ENCODE measurements at regions not wholly inside any gene's neighbourhood (a gene's known extent, or its start where the extent isn't known, plus 50 kb on each side); places are given as distances from the start of the nearest gene placed in this dataset.
"Not testable (repeated sequence)": the region's sequence is repeated elsewhere in the genome, so short reads cannot be mapped to it uniquely, and the experiment has no call there.

DNA sequence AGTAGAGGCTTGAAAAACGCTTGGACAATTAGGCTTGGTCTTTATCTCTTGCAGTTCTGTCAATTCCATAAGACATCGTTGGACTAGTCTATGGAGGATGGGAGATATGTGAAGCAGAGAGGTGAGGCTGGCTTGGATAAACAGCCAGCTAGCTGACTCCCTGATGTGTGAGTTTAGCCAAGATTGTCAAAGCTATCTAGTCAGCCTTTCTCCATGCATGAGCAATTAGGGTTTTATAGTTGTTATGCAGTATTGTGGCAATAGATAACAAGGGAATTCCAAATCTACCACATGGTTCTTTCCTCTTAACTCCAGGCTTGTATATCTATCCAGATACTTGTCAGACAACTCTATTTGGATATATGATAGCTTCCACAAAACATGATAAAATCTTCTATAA lies 153.6 kb upstream of the NRXN3 start:
- Histone ChIP-seq H3K36me3 (ENCODE audit: control insufficient read depth, insufficient read depth, low read length) (no peaks in the 10 kb centered on the region), H3K9me3 (ENCODE audit: control insufficient read depth, insufficient read depth, low read depth, low read length) (no peaks in the 10 kb centered on the region), H3K4me3 (ENCODE audit: low read depth, low read length) (no peak overlapping the region), H3K9ac (ENCODE audit: low read length) (no peak overlapping the region), H3K4me1 (ENCODE audit: control insufficient read depth, insufficient read depth, low read length) (no peaks in the 10 kb centered on the region), H3K27ac (ENCODE audit: low read depth, low read length) (no peak overlapping the region), H3K27me3 (ENCODE audit: control insufficient read depth, insufficient read depth, low read length) (no peaks in the 10 kb centered on the region)

DNA sequence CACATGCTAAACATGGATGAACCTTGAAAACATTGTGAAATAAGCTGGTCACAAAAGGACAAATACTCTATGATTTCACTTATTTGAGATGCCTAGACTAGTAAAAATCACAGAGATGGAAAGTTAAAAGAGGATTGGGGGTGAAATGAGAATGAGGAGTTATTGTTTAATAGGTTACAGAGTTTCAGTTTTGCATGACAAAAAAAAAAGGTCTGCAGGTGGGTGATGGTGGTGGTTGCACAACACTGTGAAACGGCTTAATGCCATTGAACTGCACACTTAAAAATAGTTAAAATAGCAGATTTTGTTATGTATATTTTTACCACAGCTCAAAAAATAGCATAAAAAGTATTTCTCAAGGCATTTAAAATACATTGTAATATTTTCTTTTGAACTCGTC lies 151.9 kb upstream of the NRXN3 start:
- Histone ChIP-seq H3K27me3 (ENCODE audit: control insufficient read depth, insufficient read depth, low read length) (no peaks in the 10 kb centered on the region), H3K36me3 (ENCODE audit: control insufficient read depth, insufficient read depth, low read length) (no peaks in the 10 kb centered on the region), H3K4me3 (ENCODE audit: low read depth, low read length) (no peak overlapping the region), H3K9me3 (ENCODE audit: control insufficient read depth, insufficient read depth, low read depth, low read length) (no peaks in the 10 kb centered on the region), H3K27ac (ENCODE audit: low read depth, low read length) (no peak overlapping the region), H3K4me1 (ENCODE audit: control insufficient read depth, insufficient read depth, low read length) (no peaks in the 10 kb centered on the region), H3K9ac (ENCODE audit: low read length) (no peak overlapping the region)

DNA sequence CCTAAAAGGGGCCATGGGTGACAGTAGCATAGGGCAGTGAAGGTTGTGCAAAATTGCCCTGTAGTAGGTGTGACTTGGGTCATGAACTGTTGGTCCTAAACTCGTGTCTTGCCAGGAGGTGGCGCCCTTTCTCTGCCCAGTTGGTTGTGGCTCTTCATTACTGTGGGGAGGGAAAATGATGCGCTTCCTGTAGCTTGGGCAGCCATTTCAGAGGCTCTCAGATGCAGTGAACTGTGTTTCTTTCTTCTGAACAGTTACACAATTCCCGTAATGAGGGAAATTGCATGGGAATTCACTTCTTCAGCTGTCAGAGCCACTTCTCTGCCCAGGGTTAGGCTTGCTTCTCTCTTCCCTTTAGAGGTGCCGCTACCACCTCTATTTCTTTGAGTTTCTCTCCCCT lies 148.1 kb upstream of the NRXN3 start:
- Histone ChIP-seq H3K36me3 (ENCODE audit: control insufficient read depth, insufficient read depth, low read length) (no peaks in the 10 kb centered on the region), H3K9ac (ENCODE audit: low read length) (no peak overlapping the region), H3K27me3 (ENCODE audit: control insufficient read depth, insufficient read depth, low read length) (no peaks in the 10 kb centered on the region), H3K9me3 (ENCODE audit: control insufficient read depth, insufficient read depth, low read depth, low read length) (no peaks in the 10 kb centered on the region), H3K4me3 (ENCODE audit: low read depth, low read length) (no peak overlapping the region), H3K27ac (ENCODE audit: low read depth, low read length) (no peak overlapping the region), H3K4me1 (ENCODE audit: control insufficient read depth, insufficient read depth, low read length) (no peaks in the 10 kb centered on the region)

DNA sequence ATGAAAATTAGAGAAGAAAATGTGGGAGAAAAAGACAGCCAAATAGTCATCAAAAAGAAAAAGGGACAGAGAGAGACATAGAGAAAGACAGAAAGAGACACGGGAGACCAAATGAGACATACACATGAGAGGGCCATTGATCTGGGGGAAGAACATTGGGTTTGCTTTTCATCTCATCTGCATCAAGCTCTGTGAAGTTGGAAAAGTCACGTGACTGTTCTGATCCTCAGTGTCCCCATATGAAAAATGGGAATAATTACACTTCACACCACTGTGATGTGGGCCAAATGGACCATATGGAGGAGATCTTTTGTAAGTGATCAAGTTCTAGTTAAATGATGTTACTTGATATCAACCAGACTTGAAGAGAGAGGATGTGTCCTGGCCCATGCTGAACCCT lies 147.1 kb upstream of the NRXN3 start:
- Histone ChIP-seq H3K27me3 (ENCODE audit: control insufficient read depth, insufficient read depth, low read length) (no peaks in the 10 kb centered on the region), H3K4me3 (ENCODE audit: low read depth, low read length) (no peak overlapping the region), H3K4me1 (ENCODE audit: control insufficient read depth, insufficient read depth, low read length) (no peaks in the 10 kb centered on the region), H3K36me3 (ENCODE audit: control insufficient read depth, insufficient read depth, low read length) (no peaks in the 10 kb centered on the region), H3K9ac (ENCODE audit: low read length) (no peak overlapping the region), H3K9me3 (ENCODE audit: control insufficient read depth, insufficient read depth, low read depth, low read length) (no peaks in the 10 kb centered on the region), H3K27ac (ENCODE audit: low read depth, low read length) (no peak overlapping the region)

DNA sequence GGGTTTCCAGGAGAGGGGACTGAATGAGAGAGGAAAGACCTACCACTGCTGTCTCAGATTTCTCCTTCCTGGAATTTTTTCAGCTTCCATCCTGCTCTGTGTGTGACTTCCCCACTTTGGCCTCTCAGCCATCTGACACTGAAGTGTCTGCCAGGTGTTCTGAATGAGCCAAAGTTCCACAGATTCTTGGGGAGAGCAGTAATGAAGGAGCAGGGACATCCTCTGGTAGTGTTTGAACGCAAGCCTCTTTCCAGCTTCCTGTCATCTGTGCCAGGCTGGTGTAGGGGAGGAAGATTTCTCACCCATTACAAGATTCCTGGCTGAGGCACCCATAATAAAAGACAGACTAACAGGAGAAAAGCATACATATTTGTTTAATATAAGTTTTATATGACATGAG lies 141.7 kb upstream of the NRXN3 start:
- H3K27me3 ChIP-seq (ENCODE audit: control insufficient read depth, insufficient read depth, low read length) = no peaks in the 10 kb centered on the region
- H3K9me3 ChIP-seq (ENCODE audit: control insufficient read depth, insufficient read depth, low read depth, low read length) = no peaks in the 10 kb centered on the region
- H3K4me3 ChIP-seq (ENCODE audit: low read depth, low read length) = no peak overlapping the region
- H3K9ac ChIP-seq (ENCODE audit: low read length) = no peak overlapping the region
- no peaks in the 10 kb centered on the region for H3K36me3 ChIP-seq (ENCODE audit: control insufficient read depth, insufficient read depth, low read length)
- no peak overlapping the region for H3K27ac ChIP-seq (ENCODE audit: low read depth, low read length)
- H3K4me1 ChIP-seq (ENCODE audit: control insufficient read depth, insufficient read depth, low read length) = peaks cover 13% of the 10 kb centered on the region

DNA sequence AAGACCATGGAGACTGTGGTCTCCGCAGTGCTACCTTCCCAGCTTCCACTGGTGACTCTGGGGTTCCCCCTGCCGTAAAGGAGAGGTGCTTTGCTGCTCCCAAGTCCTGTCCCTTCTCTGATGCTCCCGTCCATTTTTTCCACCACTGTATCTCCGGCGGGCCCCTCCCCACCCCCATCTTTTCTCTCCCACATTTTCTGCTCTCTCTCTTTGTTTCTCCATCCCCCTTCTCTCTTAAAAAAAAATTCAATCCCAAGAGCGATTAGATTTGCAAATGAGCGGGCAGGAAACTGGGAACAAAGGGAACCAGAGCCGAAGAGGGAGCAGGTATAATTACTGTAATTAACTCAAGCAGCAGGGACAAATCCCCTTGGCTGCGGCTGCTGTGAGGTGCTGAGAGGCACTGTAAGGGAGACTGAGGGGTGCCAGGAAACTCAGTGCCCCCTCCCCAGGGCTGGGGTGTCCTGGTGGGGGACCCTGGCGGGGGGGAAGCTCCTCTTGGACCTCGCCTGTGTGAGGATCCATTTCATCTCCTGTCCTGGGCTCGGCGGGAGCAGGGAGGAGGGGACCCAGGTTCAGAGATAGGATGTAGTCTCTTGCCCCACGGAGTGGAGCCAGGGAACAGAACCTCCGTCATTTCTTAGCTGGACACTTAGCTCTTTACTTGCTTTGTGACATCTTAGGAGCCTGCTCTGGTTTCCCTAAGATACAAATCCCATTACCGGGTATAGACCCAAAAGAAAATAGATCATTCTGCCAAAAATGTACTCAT lies 140.4 kb upstream of the NRXN3 start:
- no peaks in the 10 kb centered on the region for H3K9me3 ChIP-seq (ENCODE audit: control insufficient read depth, insufficient read depth, low read depth, low read length)
- no peaks in the 10 kb centered on the region for H3K36me3 ChIP-seq (ENCODE audit: control insufficient read depth, insufficient read depth, low read length)
- H3K27ac ChIP-seq (ENCODE audit: low read depth, low read length) = 0 out of 2 replicates have a peak overlapping the region, but pooled peaks have one; percentile 37
- peak overlapping the region; percentile 46 for H3K9ac ChIP-seq (ENCODE audit: low read length)
- peaks cover 13% of the 10 kb centered on the region for H3K4me1 ChIP-seq (ENCODE audit: control insufficient read depth, insufficient read depth, low read length)
- H3K4me3 ChIP-seq (ENCODE audit: low read depth, low read length) = peak overlapping the region; percentile 30
- H3K27me3 ChIP-seq (ENCODE audit: control insufficient read depth, insufficient read depth, low read length) = no peaks in the 10 kb centered on the region

DNA sequence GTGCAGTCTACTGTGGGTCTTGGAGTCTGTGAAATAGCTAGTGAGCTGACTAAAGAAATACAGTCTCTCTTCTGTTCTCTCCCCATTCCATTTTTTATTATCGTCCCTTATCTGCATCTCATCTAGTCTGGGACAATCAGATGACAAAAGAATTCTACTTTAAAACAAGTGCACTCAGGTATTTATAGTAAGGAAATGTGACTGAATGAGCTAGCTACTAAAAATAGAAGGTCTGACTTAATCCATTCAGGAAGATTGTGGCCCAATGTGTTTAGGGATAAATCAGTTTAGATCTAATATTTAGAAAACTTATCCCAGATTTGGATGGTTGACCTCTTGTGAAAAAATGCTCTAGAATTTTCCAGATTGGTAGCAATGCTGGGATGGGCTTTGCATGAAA lies 126.8 kb upstream of the NRXN3 start:
- Histone ChIP-seq H3K4me3 (ENCODE audit: low read depth, low read length) (no peak overlapping the region), H3K4me1 (ENCODE audit: control insufficient read depth, insufficient read depth, low read length) (peaks cover 6% of the 10 kb centered on the region; the same call in 1 of the 2 replicates), H3K27ac (ENCODE audit: low read depth, low read length) (no peak overlapping the region), H3K9ac (ENCODE audit: low read length) (no peak overlapping the region), H3K9me3 (ENCODE audit: control insufficient read depth, insufficient read depth, low read depth, low read length) (no peaks in the 10 kb centered on the region), H3K27me3 (ENCODE audit: control insufficient read depth, insufficient read depth, low read length) (no peaks in the 10 kb centered on the region), H3K36me3 (ENCODE audit: control insufficient read depth, insufficient read depth, low read length) (no peaks in the 10 kb centered on the region)

DNA sequence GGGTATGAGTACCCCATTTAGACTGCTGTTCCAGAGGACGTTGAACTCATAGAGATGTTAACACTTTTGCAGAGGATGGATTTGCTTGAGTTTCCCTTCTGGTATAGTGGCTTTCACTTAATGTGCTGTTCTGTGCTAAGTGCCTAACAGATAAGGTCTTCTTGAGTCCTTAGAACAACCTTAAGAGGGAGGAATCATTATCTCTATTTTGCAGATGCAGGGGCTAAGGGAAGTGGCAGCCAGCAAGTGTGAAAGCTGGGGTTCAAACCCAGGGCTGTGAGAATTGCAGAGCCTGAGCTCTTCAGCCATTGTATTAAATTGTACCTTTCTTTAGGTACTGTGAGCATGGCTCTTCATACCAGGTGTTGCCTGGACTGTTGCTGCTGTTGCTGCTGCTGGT lies 122.1 kb upstream of the NRXN3 start:
- no peak overlapping the region for H3K9ac ChIP-seq (ENCODE audit: low read length)
- no peaks in the 10 kb centered on the region for H3K27me3 ChIP-seq (ENCODE audit: control insufficient read depth, insufficient read depth, low read length)
- H3K4me1 ChIP-seq (ENCODE audit: control insufficient read depth, insufficient read depth, low read length) = peaks cover 6% of the 10 kb centered on the region; the same call in 1 of the 2 replicates
- no peak overlapping the region for H3K4me3 ChIP-seq (ENCODE audit: low read depth, low read length)
- no peaks in the 10 kb centered on the region for H3K36me3 ChIP-seq (ENCODE audit: control insufficient read depth, insufficient read depth, low read length)
- H3K9me3 ChIP-seq (ENCODE audit: control insufficient read depth, insufficient read depth, low read depth, low read length) = no peaks in the 10 kb centered on the region
- H3K27ac ChIP-seq (ENCODE audit: low read depth, low read length) = no peak overlapping the region

DNA sequence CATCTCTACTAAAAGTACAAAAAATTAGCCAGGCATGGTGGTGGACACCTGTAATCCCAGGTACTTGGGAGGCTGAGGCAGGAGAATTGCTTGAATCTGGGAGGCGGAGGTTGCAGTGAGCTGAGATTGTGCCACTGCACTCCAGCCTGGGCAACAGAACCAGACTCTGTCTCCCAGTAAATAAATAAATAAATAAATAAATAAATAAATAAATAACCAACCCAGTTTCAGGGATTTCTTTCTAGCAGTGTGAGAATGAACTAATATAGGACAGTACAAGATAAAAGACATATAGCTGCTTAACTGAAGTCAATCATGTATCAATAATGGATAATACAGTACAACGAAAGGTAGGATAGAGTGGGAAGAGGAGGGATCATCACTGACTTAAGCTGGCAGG lies 113.3 kb upstream of the NRXN3 start:
- not testable (repeated sequence) for H3K27me3 ChIP-seq (ENCODE audit: control insufficient read depth, insufficient read depth, low read length); H3K27ac ChIP-seq (ENCODE audit: low read depth, low read length); H3K9ac ChIP-seq (ENCODE audit: low read length); H3K9me3 ChIP-seq (ENCODE audit: control insufficient read depth, insufficient read depth, low read depth, low read length); H3K4me3 ChIP-seq (ENCODE audit: low read depth, low read length); H3K36me3 ChIP-seq (ENCODE audit: control insufficient read depth, insufficient read depth, low read length); H3K4me1 ChIP-seq (ENCODE audit: control insufficient read depth, insufficient read depth, low read length)

DNA sequence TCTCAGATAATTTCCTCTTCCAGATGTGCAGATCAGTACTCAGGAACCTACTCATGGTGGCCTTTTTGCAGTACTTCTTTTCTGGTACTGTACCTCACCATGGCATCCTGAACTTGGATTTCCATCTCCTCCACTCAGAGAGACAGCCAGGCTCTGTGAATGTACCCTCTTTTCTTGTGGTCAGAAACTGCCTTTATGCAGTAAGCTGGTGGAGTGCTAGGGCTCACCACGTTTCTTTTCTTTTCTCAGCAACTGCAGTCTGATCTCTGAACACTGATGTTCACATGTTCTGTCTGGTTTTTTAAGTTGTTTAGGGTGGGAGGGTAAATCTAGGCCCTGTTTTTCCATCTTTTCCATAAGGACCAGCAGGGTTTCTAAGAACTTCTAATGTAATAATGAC lies 99.8 kb upstream of the NRXN3 start:
- Histone ChIP-seq H3K4me1 (ENCODE audit: control insufficient read depth, insufficient read depth, low read length) (no peaks in the 10 kb centered on the region), H3K27me3 (ENCODE audit: control insufficient read depth, insufficient read depth, low read length) (no peaks in the 10 kb centered on the region), H3K27ac (ENCODE audit: low read depth, low read length) (no peak overlapping the region), H3K9me3 (ENCODE audit: control insufficient read depth, insufficient read depth, low read depth, low read length) (no peaks in the 10 kb centered on the region), H3K4me3 (ENCODE audit: low read depth, low read length) (no peak overlapping the region), H3K9ac (ENCODE audit: low read length) (no peak overlapping the region), H3K36me3 (ENCODE audit: control insufficient read depth, insufficient read depth, low read length) (no peaks in the 10 kb centered on the region)

DNA sequence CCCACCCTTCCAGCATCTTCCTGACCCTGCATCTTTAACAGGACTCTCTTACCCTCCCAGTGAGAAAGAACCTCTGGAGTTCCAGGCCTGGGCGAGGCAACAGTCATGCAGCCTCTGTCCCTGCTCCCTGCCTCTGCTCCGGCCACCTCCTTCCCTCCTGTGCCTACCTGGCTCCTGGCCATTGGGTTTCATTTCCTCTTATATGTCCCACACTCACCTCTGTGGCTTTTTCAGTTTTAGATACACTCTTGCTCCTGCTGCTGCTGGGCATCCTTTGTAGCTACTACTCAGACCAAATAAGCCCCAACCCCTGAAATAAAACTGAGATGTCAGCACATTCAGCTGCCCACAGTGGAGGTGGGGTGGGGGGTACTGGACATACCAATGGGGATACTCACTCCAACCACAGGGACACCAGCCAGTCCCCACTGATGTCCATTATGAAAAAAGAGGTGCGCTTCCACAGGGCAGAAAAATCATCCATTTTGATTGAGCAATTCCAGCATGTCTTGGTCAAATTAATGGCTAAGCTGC lies 99.1 kb upstream of the NRXN3 start:
- Histone ChIP-seq H3K27ac (ENCODE audit: low read depth, low read length) (no peak overlapping the region), H3K9me3 (ENCODE audit: control insufficient read depth, insufficient read depth, low read depth, low read length) (no peaks in the 10 kb centered on the region), H3K27me3 (ENCODE audit: control insufficient read depth, insufficient read depth, low read length) (no peaks in the 10 kb centered on the region), H3K9ac (ENCODE audit: low read length) (no peak overlapping the region), H3K4me1 (ENCODE audit: control insufficient read depth, insufficient read depth, low read length) (no peaks in the 10 kb centered on the region), H3K4me3 (ENCODE audit: low read depth, low read length) (no peak overlapping the region), H3K36me3 (ENCODE audit: control insufficient read depth, insufficient read depth, low read length) (no peaks in the 10 kb centered on the region)

Measured in HUES6 (cell line).